ENCODE measurements at regions not wholly inside any gene's neighbourhood (a gene's known extent, or its start where the extent isn't known, plus 50 kb on each side); places are given as distances from the start of the nearest gene placed in this dataset.
"Not testable (repeated sequence)": the region's sequence is repeated elsewhere in the genome, so short reads cannot be mapped to it uniquely, and the experiment has no call there.

GRCh38 chr19:14327061-14327460 lies 54.2 kb upstream of the ADGRE5 start:
- not testable (repeated sequence) for H3K4me3 ChIP-seq (ENCODE audit: extremely low read depth in 1 of 4, insufficient read depth in 2 of 4, low read depth in 3 of 4, low read length in 4 of 4); H3K9me3 ChIP-seq (ENCODE audit: insufficient read depth in 2 of 2, low read depth in 1 of 2, low read length in 1 of 2); DNase-seq (ENCODE audit: low read depth in 1 of 2, low spot score in 2 of 2); FAIRE-seq; H3K23ac ChIP-seq (ENCODE audit: insufficient read length); H3K4me1 ChIP-seq (replicated peaks in 1 of 4; ENCODE audit: control insufficient read depth in 3 of 4, insufficient read depth in 4 of 4, low read length in 3 of 4); H4K91ac ChIP-seq (replicated peaks; ENCODE audit: insufficient read length, low read length); H2BK120ac ChIP-seq (replicated peaks; ENCODE audit: low read depth, low read length); H3K56ac ChIP-seq (replicated peaks; ENCODE audit: insufficient read length, low read depth, low read length); H3K4me2 ChIP-seq (ENCODE audit: insufficient read depth in 1 of 2, low read depth in 2 of 2, low read length in 2 of 2); H2BK5ac ChIP-seq (ENCODE audit: low read depth, low read length); H3K4ac ChIP-seq (replicated peaks; ENCODE audit: insufficient read length, low read depth, low read length); H2BK15ac ChIP-seq (ENCODE audit: low read length); H4K8ac ChIP-seq (ENCODE audit: extremely low read depth, insufficient read depth, low read length); H4K20me1 ChIP-seq (replicated peaks in 1 of 2; ENCODE audit: control insufficient read depth in 1 of 2, insufficient read depth in 2 of 2, low read length in 2 of 2); H3K9ac ChIP-seq (replicated peaks in 1 of 4; ENCODE audit: extremely low read depth in 1 of 4, low read depth in 3 of 4, low read length in 3 of 4); H3K27me3 ChIP-seq (replicated peaks in 1 of 4; ENCODE audit: control insufficient read depth in 3 of 4, extremely low read depth in 1 of 4, insufficient read depth in 3 of 4, low read length in 3 of 4); H3K18ac ChIP-seq (ENCODE audit: extremely low read depth, low read length); H3K14ac ChIP-seq (ENCODE audit: insufficient read length); H3K79me2 ChIP-seq (ENCODE audit: control insufficient read depth in 1 of 2, insufficient read depth in 2 of 2, low read length in 2 of 2); H3K36me3 ChIP-seq (ENCODE audit: control insufficient read depth in 2 of 4, insufficient read depth in 4 of 4, low read length in 3 of 4); H3K27ac ChIP-seq (ENCODE audit: low read depth, low read length); H2AFZ ChIP-seq (ENCODE audit: low read length); H4K5ac ChIP-seq (ENCODE audit: insufficient read length, low read depth, low read length); H2BK12ac ChIP-seq (ENCODE audit: low read depth, low read length); H3K79me1 ChIP-seq (ENCODE audit: low read depth, low read length); H2BK20ac ChIP-seq (ENCODE audit: low read length); H3K23me2 ChIP-seq (ENCODE audit: low read depth, low read length); H2AK5ac ChIP-seq (ENCODE audit: low read depth, low read length)
- POLR2A ChIA-PET (ENCODE audit: partially characterized antibody): interaction anchor here (1.1 to 1.2 kb wide), 2 partner anchors 10 to 49 kb away, joined by 3 read pairs; no protein-coding TSS in a partner anchor
- WGBS, 2 experiments (ENCODE audit: extremely low coverage in 1 of 2, insufficient coverage in 1 of 2, insufficient read length in 1 of 2, insufficient replicate concordance in 2 of 2, low coverage in 1 of 2, low lambda C conversion rate in 2 of 2, missing lambda C conversion rate in 1 of 2): 93% methylated on average over 8 of the region's 8 CpGs; no CpG with 5 or more reads in 1 of the 2 experiments
- CTCF ChIA-PET (ENCODE audit: partially characterized antibody): interaction anchor here (0.6 to 1.4 kb wide), 5 partner anchors 22 to 182 kb away, joined by 3 read pairs; no protein-coding TSS in a partner anchor

Data from H1 (cell line).